BE2C (cell line): ENCODE measurements at regions not wholly inside any gene's neighbourhood (a gene's known extent, or its start where the extent isn't known, plus 50 kb on each side); places are given as distances from the start of the nearest gene placed in this dataset.

Source experiments
- DNase-seq: peaks from one replicate; pipeline ENCODE4 v3.0.0-alpha.2; 2020
- H3K27me3 ChIP-seq: fragments of 250-450 bp; sonication (Bioruptor Pico); 2 replicates; pipeline ENCODE4 v1.5.1; 2020; ENCODE audit warnings: mild to moderate bottlenecking
- H3K36me3 ChIP-seq: fragments of 250-450 bp; sonication (Bioruptor Pico); 2 replicates; pipeline ENCODE4 v1.5.1; 2020; ENCODE audit warnings: mild to moderate bottlenecking
- H3K4me1 ChIP-seq: fragments of 250-450 bp; sonication (Bioruptor Pico); 2 replicates; pipeline ENCODE4 v1.5.1; 2020
- H3K4me3 ChIP-seq: 2 replicates; pipeline ENCODE4 v1.5.1; 2011; ENCODE audit warnings: low read depth, low read length
- H3K9me3 ChIP-seq: fragments of 250-450 bp; sonication (Bioruptor Pico); 2 replicates; pipeline ENCODE4 v1.5.1; 2020
- CTCF ChIP-seq: IDR thresholded peaks from 2 replicates; pipeline ENCODE4 v1.5.1; 2012; ENCODE audit warnings: mild to moderate bottlenecking, low read depth, low read length

DNA sequence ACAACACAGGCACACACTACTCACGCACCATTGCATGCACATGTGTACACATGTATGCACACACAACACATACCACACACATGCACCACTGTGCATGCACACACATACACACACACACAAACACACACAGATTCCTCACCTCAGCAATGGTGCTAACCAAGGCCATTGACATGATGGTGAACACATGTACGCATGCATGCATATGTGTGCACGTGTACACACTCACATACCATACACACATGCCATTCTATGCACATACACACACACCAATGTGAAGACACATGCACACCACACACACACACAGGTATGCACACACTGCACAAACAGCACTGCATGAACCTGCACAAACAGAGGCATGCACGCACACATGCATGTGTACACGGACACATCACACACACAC lies 976.0 kb downstream of the DCDC2C start:
- no peak for TF ChIP-seq CTCF
- Histone ChIP-seq H3K36me3 (no peaks in the 10 kb centered on the region), H3K9me3 (no peaks in the 10 kb centered on the region; the same call in 1 of the 2 replicates), H3K4me1 (no peaks in the 10 kb centered on the region), H3K27me3 (no peaks in the 10 kb centered on the region), H3K4me3 (no peak overlapping the region)
- no peak for DNase-seq

GRCh38 chr2:4684921-4685320 lies 981.5 kb downstream of the DCDC2C start:
- DNase-seq: no peak
- no peak overlapping the region for H3K4me3 ChIP-seq

DNA sequence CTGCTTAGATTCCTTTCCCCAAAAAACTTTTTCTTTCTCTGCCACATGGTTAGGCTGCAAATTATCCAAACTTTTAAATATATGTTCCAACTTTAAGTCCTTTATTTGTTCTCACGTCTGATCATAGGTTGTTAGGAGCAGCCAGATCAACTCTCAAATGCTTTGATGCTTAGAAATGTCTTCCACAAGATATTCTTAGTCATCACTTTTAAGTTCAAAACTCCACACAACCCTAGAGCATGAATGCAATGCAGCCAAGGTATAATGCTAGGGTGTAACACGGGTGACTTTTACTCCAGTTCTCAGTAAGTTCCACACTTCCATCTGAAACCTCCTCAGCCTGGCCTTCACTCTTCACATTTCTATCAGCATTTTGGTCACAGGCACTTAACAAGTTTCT lies 987.5 kb downstream of the DCDC2C start:
- no peak for DNase-seq

More at GRCh38 chr2:4684921-4685320, 981.5 kb downstream of the DCDC2C start:
- no peaks in the 10 kb centered on the region for H3K27me3 ChIP-seq
- no peaks in the 10 kb centered on the region; the same call in 1 of the 2 replicates for H3K9me3 ChIP-seq
- no peaks in the 10 kb centered on the region for H3K36me3 ChIP-seq
- no peaks in the 10 kb centered on the region for H3K4me1 ChIP-seq
- no peak for TF ChIP-seq CTCF

DNA sequence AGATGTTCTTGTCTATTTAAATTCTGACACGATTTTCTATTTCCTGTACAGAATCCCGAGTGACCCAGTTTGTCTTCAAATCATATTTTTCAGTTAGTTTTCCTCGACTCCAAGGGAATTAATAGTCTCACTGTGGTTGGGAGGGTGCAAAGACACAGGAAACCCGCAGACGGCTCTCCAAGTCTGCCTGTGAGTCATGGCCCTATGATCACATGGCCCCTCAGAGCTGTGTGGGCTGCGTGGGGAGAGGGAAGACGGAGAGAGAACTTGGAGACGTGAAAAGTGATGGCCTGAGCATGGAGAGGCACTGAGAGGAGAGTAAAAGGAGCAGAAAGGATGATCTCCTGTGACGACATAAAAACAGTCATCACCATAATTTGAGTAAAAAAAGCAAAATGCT lies 989.9 kb downstream of the DCDC2C start:
- Histone ChIP-seq H3K9me3 (peaks cover 4% of the 10 kb centered on the region; the same call in 1 of the 2 replicates), H3K4me1 (no peaks in the 10 kb centered on the region), H3K27me3 (no peaks in the 10 kb centered on the region), H3K36me3 (no peaks in the 10 kb centered on the region), H3K4me3 (no peak overlapping the region)
- TF ChIP-seq CTCF: no peak
- DNase-seq: no peak

More for the DNA sequence above, 987.5 kb downstream of the DCDC2C start:
- TF ChIP-seq CTCF: no peak
- H3K4me3 ChIP-seq: no peak overlapping the region
- H3K36me3 ChIP-seq: no peaks in the 10 kb centered on the region
- no peaks in the 10 kb centered on the region for H3K27me3 ChIP-seq
- H3K4me1 ChIP-seq: no peaks in the 10 kb centered on the region
- no peaks in the 10 kb centered on the region for H3K9me3 ChIP-seq

DNA sequence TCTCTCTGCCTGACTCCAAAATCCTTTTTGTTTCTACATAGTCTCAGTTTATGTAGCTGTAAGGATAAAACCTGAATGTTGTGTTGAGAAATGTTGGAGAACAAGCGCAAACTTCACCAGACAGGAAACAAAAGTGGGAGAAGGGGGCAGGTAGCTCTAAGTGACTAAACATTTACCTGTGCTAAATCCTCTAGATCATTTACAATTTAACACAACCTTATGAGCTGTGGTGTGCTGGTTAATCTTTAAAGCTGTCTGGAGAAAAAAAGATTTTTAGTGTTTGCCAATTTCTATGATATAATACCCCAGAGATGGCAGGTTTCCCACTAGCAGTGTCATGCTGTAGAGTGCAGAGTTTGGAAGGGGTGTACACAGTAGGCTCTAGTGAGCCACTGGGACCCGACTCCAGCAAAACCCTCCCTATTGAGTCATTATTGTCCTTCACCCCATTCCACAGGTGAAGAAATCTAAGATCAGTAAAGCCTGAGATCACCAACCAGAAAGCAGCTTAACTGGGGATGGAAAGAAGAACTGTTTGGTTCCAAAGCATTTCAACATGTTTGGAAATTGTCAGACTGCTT lies 992.0 kb downstream of the DCDC2C start:
- no peak for DNase-seq
- no peaks in the 10 kb centered on the region for H3K36me3 ChIP-seq
- peaks cover 4% of the 10 kb centered on the region; the same call in 1 of the 2 replicates for H3K9me3 ChIP-seq
- no peaks in the 10 kb centered on the region for H3K4me1 ChIP-seq
- TF ChIP-seq CTCF: no peak
- H3K4me3 ChIP-seq: no peak overlapping the region
- H3K27me3 ChIP-seq: no peaks in the 10 kb centered on the region

DNA sequence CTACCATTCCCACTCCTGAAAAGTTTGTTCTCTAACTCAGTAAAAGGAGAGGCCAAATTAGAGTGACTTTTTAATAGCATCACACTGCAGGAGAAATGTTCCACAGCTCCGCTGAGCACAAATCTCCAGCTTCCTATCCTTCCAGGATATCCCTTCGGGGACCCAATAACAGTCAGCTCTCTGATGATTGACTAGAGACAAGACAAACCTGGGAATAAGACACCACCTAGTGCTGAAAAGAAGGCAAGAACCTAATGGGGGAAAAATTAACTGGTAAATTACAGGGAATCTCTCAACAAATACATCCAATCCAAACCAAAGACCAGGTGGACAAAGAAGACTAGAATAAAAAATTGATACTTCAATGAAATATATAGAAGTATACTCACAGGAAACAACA lies 977.1 kb upstream of the SOX11 start:
- TF ChIP-seq CTCF: no peak
- DNase-seq: no peak
- H3K4me1 ChIP-seq: no peaks in the 10 kb centered on the region

More for the DNA sequence above, 977.1 kb upstream of the SOX11 start:
- H3K36me3 ChIP-seq: no peaks in the 10 kb centered on the region
- H3K27me3 ChIP-seq: no peaks in the 10 kb centered on the region
- no peaks in the 10 kb centered on the region for H3K9me3 ChIP-seq
- H3K4me3 ChIP-seq: no peak overlapping the region
